GM20000 (cell line): ENCODE measurements at regions not wholly inside any gene's neighbourhood (a gene's known extent, or its start where the extent isn't known, plus 50 kb on each side); places are given as distances from the start of the nearest gene placed in this dataset.

ENCODE experiments used
- DNase-seq: peaks from one replicate; pipeline ENCODE4 v3.0.0; 2012; ENCODE audit warnings: low spot score
- CTCF ChIP-seq: IDR thresholded peaks from 2 replicates; pipeline ENCODE4 v1.5.1; 2012; ENCODE audit warnings: mild to moderate bottlenecking, control low read depth; ENCODE audit errors: extremely low read depth, missing control alignments

- no peak for TF ChIP-seq CTCF
- DNase-seq = no peak
These were observed 272.2 kb upstream of the IRX2 start for GRCh38 chr5:3023656-3024055.

GRCh38 chr5:3022665-3023064 is 271.2 kb upstream of the IRX2 start:
- no peak for DNase-seq
- no peak for TF ChIP-seq CTCF

- no peak for TF ChIP-seq CTCF
These were observed 268.9 kb upstream of the IRX2 start for GRCh38 chr5:3020426-3020825.

GRCh38 chr5:3019045-3019444 is 267.6 kb upstream of the IRX2 start:
- TF ChIP-seq CTCF = no peak
- DNase-seq = no peak

More at GRCh38 chr5:3020426-3020825, 268.9 kb upstream of the IRX2 start:
- DNase-seq = no peak

GRCh38 chr5:3011764-3012017 is 260.2 kb upstream of the IRX2 start:
- TF ChIP-seq CTCF = no peak
- no peak for DNase-seq

GRCh38 chr5:3010953-3011763 is 259.7 kb upstream of the IRX2 start:
- no peak for DNase-seq
- TF ChIP-seq CTCF = no peak

- TF ChIP-seq CTCF = no peak
These were observed 258.9 kb upstream of the IRX2 start for GRCh38 chr5:3010301-3010952.

More at GRCh38 chr5:3010301-3010952, 258.9 kb upstream of the IRX2 start:
- no peak for DNase-seq
